Transverse colon (tissue), 4 donors: ENCODE measurements at regions not wholly inside any gene's neighbourhood (a gene's known extent, or its start where the extent isn't known, plus 50 kb on each side); places are given as distances from the start of the nearest gene placed in this dataset.

ENCODE experiments used
- POLR2A ChIP-seq: fragments of 450-650 bp; IDR thresholded peaks from one replicate; pipeline ENCODE4 v1.6.1; 2016; ENCODE audit warnings: antibody characterized with exemption, mild to moderate bottlenecking, moderate library complexity
- POLR2AphosphoS5 ChIP-seq, 3 donors: sonication (generic); formaldehyde crosslinking; IDR thresholded peaks; one replicate each; pipeline ENCODE4 v1.6.1; 2016; ENCODE audit warnings: antibody characterized with exemption in 3 of 3
- TF ChIP-seq, protein P1 (sequence below), 5 experiments: fragments of 200-600 bp in 3 of 5; fragments of 450-650 bp in 2 of 5; sonication (generic) in 3 of 5; IDR thresholded peaks; 1 replicate in 2 of 5; 2 replicates in 3 of 5; pipeline ENCODE4 v1.5.1; 2016 to 2017; ENCODE audit warnings: antibody characterized with exemption in 5 of 5, inconsistent platforms in 3 of 5, mild to moderate bottlenecking in 2 of 5, moderate library complexity in 1 of 5

GRCh38 chr2:22634167-22634566, 750.8 kb upstream of the KLHL29 start:
- TF ChIP-seq, protein P1, sequence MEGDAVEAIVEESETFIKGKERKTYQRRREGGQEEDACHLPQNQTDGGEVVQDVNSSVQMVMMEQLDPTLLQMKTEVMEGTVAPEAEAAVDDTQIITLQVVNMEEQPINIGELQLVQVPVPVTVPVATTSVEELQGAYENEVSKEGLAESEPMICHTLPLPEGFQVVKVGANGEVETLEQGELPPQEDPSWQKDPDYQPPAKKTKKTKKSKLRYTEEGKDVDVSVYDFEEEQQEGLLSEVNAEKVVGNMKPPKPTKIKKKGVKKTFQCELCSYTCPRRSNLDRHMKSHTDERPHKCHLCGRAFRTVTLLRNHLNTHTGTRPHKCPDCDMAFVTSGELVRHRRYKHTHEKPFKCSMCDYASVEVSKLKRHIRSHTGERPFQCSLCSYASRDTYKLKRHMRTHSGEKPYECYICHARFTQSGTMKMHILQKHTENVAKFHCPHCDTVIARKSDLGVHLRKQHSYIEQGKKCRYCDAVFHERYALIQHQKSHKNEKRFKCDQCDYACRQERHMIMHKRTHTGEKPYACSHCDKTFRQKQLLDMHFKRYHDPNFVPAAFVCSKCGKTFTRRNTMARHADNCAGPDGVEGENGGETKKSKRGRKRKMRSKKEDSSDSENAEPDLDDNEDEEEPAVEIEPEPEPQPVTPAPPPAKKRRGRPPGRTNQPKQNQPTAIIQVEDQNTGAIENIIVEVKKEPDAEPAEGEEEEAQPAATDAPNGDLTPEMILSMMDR (IDR thresholded peaks at IDR 0.05): no peak
- no peak for TF ChIP-seq POLR2A
- TF ChIP-seq POLR2AphosphoS5 (IDR thresholded peaks at IDR 0.05): no peak
